GM10248 (cell line): ENCODE measurements at regions not wholly inside any gene's neighbourhood (a gene's known extent, or its start where the extent isn't known, plus 50 kb on each side); places are given as distances from the start of the nearest gene placed in this dataset.

Source experiments
- CTCF ChIA-PET: fragments of 300-600 bp; sonication (Branson Sonifier 250); formaldehyde crosslinking; extraction: SDS; loops from one replicate; lab custom pipeline; 2021; ENCODE audit warnings: antibody characterized with exemption; lab: Yijun Ruan, JAX
- POLR2A ChIA-PET: fragments of 350-650 bp; sonication (Branson Sonifier 250); formaldehyde crosslinking; extraction: SDS; loops from one replicate; lab custom pipeline; 2020; ENCODE audit warnings: antibody characterized with exemption; lab: Yijun Ruan, JAX
- DNase-seq: peaks from one replicate; pipeline ENCODE4 v3.0.0; 2012; ENCODE audit errors: extremely low spot score
- CTCF ChIP-seq: IDR thresholded peaks from 2 replicates; pipeline ENCODE4 v1.5.1; 2012; ENCODE audit warnings: mild to moderate bottlenecking, low read depth; ENCODE audit errors: extremely low read depth, missing control alignments, control extremely low read depth

DNA sequence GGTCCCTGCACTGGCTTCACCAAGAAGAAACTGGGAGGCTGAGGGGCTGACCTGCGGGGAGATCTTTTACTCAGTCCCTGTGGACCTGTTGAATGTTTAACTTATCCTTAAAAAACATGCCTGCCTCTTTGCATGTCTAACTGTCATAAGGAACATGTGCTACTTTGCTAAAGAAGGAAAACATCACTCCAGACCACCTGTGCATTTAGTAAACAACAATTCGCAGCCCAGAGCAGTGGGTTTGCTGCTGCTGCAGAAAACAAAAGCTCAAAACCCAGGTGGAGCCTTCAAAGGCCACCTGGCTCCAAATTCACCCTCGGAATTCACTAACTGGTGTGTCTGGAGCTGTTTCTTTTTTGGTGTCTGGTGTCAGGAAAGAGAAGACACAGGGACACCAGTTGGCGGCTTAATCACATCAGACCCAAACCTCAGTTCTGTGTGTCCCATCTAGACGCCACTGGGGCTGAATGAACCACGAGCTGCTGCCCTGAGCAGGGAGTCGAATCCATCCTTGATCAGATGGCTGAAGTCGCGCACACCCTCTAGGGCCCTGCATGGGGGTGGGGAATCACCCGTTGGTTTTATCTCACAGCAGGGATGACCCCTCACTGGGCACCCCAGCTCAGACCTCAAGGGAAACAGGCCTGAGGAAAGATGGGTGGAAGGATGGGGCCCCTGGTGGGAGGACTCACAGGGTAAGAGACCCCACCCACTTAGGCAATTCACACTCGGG is 344.3 kb downstream of the PREX1 start:
- CTCF ChIA-PET = interaction anchor here (0.6 to 4.4 kb wide), 4 partner anchors 9 to 137 kb away, joined by 3 to 17 read pairs (median 4); no protein-coding TSS in a partner anchor
- POLR2A ChIA-PET = no interaction called here
- no peak for DNase-seq
- no peak for TF ChIP-seq CTCF

DNA sequence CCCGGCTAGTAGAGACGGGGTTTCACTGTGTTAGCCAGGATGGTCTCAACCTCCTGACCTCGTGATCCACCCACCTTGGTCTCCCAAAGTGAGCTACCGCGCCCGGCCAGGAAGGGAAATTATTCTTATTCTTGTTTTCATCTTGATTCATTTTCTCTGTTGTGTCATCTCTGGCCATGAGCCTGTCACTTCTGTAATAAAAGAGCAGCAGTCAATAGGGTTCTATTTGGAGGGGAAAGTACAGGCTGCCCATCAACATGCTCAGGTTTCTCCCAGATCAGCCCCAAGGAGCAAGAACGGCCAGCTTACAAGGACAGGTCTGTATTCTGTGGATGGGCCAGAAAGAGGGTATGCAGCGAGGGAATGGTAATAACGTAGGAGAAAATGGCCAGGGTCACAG is 345.0 kb downstream of the PREX1 start:
- TF ChIP-seq CTCF = no peak
- ChIA-PET CTCF (interaction anchor here (0.7 to 1.5 kb wide), 4 partner anchors 9 to 138 kb away, joined by 3 to 5 read pairs (median 4); no protein-coding TSS in a partner anchor), POLR2A (no interaction called here)
- peak; percentile 45 for DNase-seq

DNA sequence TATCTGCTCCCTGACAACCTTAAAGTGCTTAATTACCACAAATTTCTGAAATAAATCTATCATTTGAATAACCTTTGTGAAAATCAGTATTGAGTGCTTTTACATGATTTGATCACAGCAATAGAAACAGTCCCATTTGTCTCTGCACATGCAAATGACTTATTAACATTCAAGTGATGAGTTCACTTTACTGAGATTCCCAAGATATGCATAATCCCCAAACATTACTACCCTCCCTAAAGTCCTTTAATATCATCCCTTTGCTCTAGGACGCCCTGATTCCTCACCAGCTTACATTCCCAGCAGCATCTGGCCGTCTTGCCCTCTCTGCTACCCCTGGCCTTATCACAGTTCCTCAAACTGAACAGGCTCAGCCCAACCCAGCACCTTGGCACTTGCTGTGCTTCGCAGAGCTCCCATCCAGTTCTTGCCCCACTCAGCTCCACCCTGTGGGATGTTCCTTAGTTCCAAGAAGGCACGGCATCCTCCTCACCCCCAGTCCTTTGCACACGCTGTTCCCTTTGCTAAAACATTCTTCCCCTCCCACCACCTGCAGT is 347.5 kb downstream of the PREX1 start:
- CTCF ChIA-PET = interaction anchor here (1.1 to 1.3 kb wide), 2 partner anchors 83 to 140 kb away, joined by 3 read pairs; no protein-coding TSS in a partner anchor
- POLR2A ChIA-PET = no interaction called here
- TF ChIP-seq CTCF = no peak
- DNase-seq = no peak

- POLR2A ChIA-PET = no interaction called here
- CTCF ChIA-PET = interaction anchor here (1.3 to 1.6 kb wide), 3 partner anchors 11 to 141 kb away, joined by 3 to 5 read pairs (median 3); no protein-coding TSS in a partner anchor
- no peak for DNase-seq
Measured at GRCh38 chr20:48478806-48479585, 348.8 kb downstream of the PREX1 start.

DNA sequence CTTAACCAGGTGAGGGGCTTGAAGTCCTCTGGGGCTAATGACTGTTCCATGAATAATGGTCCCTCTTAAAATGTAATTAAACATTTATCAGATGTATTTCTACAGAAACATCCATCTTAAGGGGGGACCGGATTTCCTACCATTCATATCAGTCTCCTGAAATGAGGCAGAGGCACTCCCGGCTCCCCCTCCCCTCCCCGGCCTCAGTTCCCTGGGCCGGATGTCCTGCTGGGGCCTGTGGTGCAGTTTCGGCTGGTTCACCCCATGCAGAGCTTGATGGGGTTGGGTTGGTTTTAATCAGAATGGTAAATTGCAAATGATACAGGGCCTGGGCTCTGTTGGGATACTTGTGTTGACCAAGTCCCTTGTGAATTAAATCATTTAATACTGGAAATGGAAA is 349.4 kb downstream of the PREX1 start:
- POLR2A ChIA-PET = no interaction called here
- no peak for TF ChIP-seq CTCF
- DNase-seq = peak; percentile 49
- CTCF ChIA-PET = interaction anchor here (1.0 to 1.6 kb wide), 4 partner anchors 10 to 142 kb away, joined by 3 to 5 read pairs (median 3); no protein-coding TSS in a partner anchor

More at GRCh38 chr20:48478806-48479585, 348.8 kb downstream of the PREX1 start:
- TF ChIP-seq CTCF = no peak

GRCh38 chr20:48476854-48477253 is 350.9 kb downstream of the PREX1 start:
- ChIA-PET CTCF (interaction anchor here (2.5 to 4.1 kb wide), 2 partner anchors 9 to 16 kb away, joined by 5 to 17 read pairs; no protein-coding TSS in a partner anchor), POLR2A (no interaction called here)
- TF ChIP-seq CTCF = no peak
- DNase-seq = no peak
